ENCODE measurements at regions not wholly inside any gene's neighbourhood (a gene's known extent, or its start where the extent isn't known, plus 50 kb on each side); places are given as distances from the start of the nearest gene placed in this dataset.

DNA sequence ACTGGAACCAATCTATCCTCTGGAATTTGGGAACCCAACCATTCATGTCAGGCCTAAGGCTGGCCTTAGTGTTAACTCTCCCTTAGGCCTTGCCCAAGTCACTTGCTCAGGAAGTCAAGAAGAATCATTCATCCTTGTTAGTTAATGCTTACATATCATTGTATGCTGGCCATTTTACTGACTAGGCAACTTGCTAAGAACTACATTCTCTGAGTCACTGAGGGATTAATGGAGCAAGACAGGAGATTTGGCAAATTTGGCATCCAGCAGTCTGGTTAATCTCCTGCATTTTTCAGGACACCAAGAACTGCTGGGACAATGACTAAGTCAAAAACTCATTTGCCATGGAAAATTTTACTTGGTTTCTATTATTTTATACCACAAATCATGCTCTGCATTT is 115.8 kb upstream of the DDIT4L start:
- Mint-ChIP-seq H3K9me3 (peaks cover 0 to 8% (median 4%) of the 10 kb centered on the region in 7 donors), H3K27me3 (ENCODE audit: low read depth in 3 of 3) (peaks cover 0 to 3% (median 0%) of the 10 kb centered on the region in 3 donors), H3K36me3 (no peaks in the 10 kb centered on the region), H3K4me1 (no peaks in the 10 kb centered on the region), H3K27ac (no peak overlapping the region), H3K4me3 (no peak overlapping the region)
- intact Hi-C loops (cut with micrococcal nuclease), result no loop called here
- TF ChIP-seq, protein P1, sequence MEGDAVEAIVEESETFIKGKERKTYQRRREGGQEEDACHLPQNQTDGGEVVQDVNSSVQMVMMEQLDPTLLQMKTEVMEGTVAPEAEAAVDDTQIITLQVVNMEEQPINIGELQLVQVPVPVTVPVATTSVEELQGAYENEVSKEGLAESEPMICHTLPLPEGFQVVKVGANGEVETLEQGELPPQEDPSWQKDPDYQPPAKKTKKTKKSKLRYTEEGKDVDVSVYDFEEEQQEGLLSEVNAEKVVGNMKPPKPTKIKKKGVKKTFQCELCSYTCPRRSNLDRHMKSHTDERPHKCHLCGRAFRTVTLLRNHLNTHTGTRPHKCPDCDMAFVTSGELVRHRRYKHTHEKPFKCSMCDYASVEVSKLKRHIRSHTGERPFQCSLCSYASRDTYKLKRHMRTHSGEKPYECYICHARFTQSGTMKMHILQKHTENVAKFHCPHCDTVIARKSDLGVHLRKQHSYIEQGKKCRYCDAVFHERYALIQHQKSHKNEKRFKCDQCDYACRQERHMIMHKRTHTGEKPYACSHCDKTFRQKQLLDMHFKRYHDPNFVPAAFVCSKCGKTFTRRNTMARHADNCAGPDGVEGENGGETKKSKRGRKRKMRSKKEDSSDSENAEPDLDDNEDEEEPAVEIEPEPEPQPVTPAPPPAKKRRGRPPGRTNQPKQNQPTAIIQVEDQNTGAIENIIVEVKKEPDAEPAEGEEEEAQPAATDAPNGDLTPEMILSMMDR (IDR thresholded peaks at IDR 0.05), result no peak
- Histone ChIP-seq H3K27ac (ENCODE audit: low read depth in 1 of 2, low read length in 2 of 2) (no peak overlapping the region), H4K20me1 (ENCODE audit: insufficient read depth, low read length) (no peaks in the 10 kb centered on the region), H3K36me3 (replicated peaks in 1 of 2; ENCODE audit: control insufficient read depth in 1 of 2, insufficient read depth in 2 of 2, low read length in 2 of 2) (no peaks in the 10 kb centered on the region), H3K27me3 (ENCODE audit: control insufficient read depth in 2 of 2, insufficient read depth in 2 of 2, low read length in 2 of 2) (no peaks in the 10 kb centered on the region), H3K79me2 (ENCODE audit: insufficient read depth, low read length) (no peaks in the 10 kb centered on the region), H3K9me3 (replicated peaks in 1 of 2; ENCODE audit: control insufficient read depth in 1 of 2, insufficient read depth in 1 of 2, low read length in 2 of 2) (peaks cover 0 to under 1% of the 10 kb centered on the region in 2 donors), H2AFZ (ENCODE audit: insufficient read depth, low read depth, low read length, poor library complexity, severe bottlenecking) (no peak overlapping the region), H3K9ac (ENCODE audit: insufficient read depth, low read length, poor library complexity, severe bottlenecking) (no peak overlapping the region), H3K4me3 (replicated peaks in 1 of 3; ENCODE audit: low read depth in 2 of 3, low read length in 3 of 3) (no peak overlapping the region), H3K4me2 (replicated peaks; ENCODE audit: extremely low read depth, low read length, poor library complexity, severe bottlenecking) (no peak overlapping the region), H3K4me1 (ENCODE audit: control insufficient read depth in 1 of 2, insufficient read depth in 2 of 2, low read length in 2 of 2) (no peaks in the 10 kb centered on the region)
- DNase-seq, result no peak

DNA sequence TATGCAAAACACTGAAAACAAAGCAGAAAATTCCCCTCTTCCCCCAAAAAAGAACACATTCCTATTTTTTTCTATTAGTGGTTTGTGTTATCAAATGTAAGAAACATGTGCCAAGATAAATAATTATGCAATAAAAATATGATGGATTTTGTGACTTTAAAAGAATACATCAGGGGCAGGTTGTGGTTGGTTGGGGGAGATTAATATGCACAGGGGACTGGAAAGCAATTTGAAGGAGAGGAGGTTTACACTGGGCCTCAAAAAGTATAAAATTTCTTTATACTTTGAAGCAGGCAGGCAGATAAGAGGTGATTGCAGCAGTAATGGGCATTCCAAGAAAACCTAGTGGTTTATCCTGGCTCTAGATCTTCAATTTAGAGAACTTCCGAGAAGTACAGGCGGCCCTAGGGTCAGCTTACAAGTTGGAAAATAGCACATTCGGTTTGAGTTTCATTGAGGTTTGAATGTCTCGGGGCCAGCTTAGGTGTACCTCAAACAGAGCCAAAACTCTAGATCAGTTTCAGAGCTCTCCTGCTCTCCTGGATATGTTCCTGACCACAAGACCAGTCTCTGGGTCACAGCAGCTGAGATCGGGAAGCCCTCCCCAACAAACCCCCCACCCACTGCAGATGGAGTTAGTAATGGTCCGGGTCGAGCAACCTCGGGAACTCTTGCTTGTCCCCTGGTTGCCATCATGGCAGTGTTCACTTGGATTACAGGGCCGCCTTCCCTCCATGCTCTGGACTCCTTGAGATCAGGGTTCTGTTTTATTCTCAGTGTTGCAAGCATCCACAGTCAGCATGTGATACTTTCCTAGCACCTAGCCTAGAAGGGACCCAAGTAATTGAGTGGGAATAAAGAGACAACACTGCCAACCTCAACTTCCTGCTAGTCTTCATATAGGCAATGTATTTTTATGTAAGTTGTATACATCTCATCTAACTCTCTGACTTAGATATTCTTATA is 112.1 kb upstream of the DDIT4L start:
- H2AFZ ChIP-seq (ENCODE audit: insufficient read depth, low read depth, low read length, poor library complexity, severe bottlenecking), result no peak overlapping the region
- no peaks in the 10 kb centered on the region for H3K27me3 ChIP-seq (ENCODE audit: control insufficient read depth in 2 of 2, insufficient read depth in 2 of 2, low read length in 2 of 2)
- H4K20me1 ChIP-seq (ENCODE audit: insufficient read depth, low read length), result no peaks in the 10 kb centered on the region
- no peak for DNase-seq
- Mint-ChIP-seq H3K27ac (no peak overlapping the region), H3K4me1 (no peaks in the 10 kb centered on the region), H3K4me3 (no peak overlapping the region), H3K9me3 (peaks cover 2 to 15% (median 5%) of the 10 kb centered on the region in 7 donors), H3K27me3 (ENCODE audit: low read depth in 3 of 3) (peaks cover 0 to 2% (median 0%) of the 10 kb centered on the region in 3 donors), H3K36me3 (no peaks in the 10 kb centered on the region)
- peaks cover 2 to 3% of the 10 kb centered on the region in 2 donors for H3K9me3 ChIP-seq (replicated peaks in 1 of 2; ENCODE audit: control insufficient read depth in 1 of 2, insufficient read depth in 1 of 2, low read length in 2 of 2)
- intact Hi-C loops (cut with micrococcal nuclease), result no loop called here
- H3K4me1 ChIP-seq (ENCODE audit: control insufficient read depth in 1 of 2, insufficient read depth in 2 of 2, low read length in 2 of 2), result no peaks in the 10 kb centered on the region
- TF ChIP-seq, protein P1 (IDR thresholded peaks at IDR 0.05), result no peak
- H3K36me3 ChIP-seq (replicated peaks in 1 of 2; ENCODE audit: control insufficient read depth in 1 of 2, insufficient read depth in 2 of 2, low read length in 2 of 2), result no peaks in the 10 kb centered on the region
- no peak overlapping the region for H3K4me2 ChIP-seq (replicated peaks; ENCODE audit: extremely low read depth, low read length, poor library complexity, severe bottlenecking)
- WGBS (ENCODE audit: insufficient coverage), result 95% methylated on average over 8 of the region's 9 CpGs
- no peak overlapping the region for H3K27ac ChIP-seq (ENCODE audit: low read depth in 1 of 2, low read length in 2 of 2)
- H3K9ac ChIP-seq (ENCODE audit: insufficient read depth, low read length, poor library complexity, severe bottlenecking), result no peak overlapping the region
- H3K4me3 ChIP-seq (replicated peaks in 1 of 3; ENCODE audit: low read depth in 2 of 3, low read length in 3 of 3), result no peak overlapping the region
- H3K79me2 ChIP-seq (ENCODE audit: insufficient read depth, low read length), result no peaks in the 10 kb centered on the region

Data from CD14-positive monocyte (primary cell).